Astrocyte (in vitro differentiated cells and primary cell): ENCODE measurements at regions not wholly inside any gene's neighbourhood (a gene's known extent, or its start where the extent isn't known, plus 50 kb on each side); places are given as distances from the start of the nearest gene placed in this dataset.

Experiments
- DNase-seq: peaks from one replicate; pipeline ENCODE4 v3.0.0-alpha.2; 2010; ENCODE audit warnings: low read depth
- FAIRE-seq: peaks from 2 replicates; lab custom pipeline; 2011; peaks lifted over from hg19 to GRCh38; lab: Jason Lieb, UNC
- H2AFZ ChIP-seq: 2 replicates; pipeline ENCODE4 v1.6.0; 2012; ENCODE audit warnings: low read depth, low read length, inconsistent platforms
- H3K27ac ChIP-seq: 2 replicates; pipeline ENCODE4 v1.5.1; 2011; ENCODE audit warnings: low read depth, low read length, inconsistent platforms
- H3K27me3 ChIP-seq: 2 replicates; pipeline ENCODE4 v1.6.0; 2011; ENCODE audit warnings: low read length, inconsistent platforms; ENCODE audit not compliant: insufficient read depth
- H3K36me3 ChIP-seq: 2 replicates; pipeline ENCODE4 v1.5.1; 2011; ENCODE audit warnings: low read length, inconsistent platforms; ENCODE audit not compliant: insufficient read depth
- H3K4me1 ChIP-seq: 2 replicates; pipeline ENCODE4 v1.5.1; 2011; ENCODE audit warnings: low read length, inconsistent platforms; ENCODE audit not compliant: insufficient read depth
- H3K4me2 ChIP-seq: 2 replicates; pipeline ENCODE4 v1.6.0; 2012; ENCODE audit warnings: low read length, inconsistent platforms
- H3K4me3 ChIP-seq: 2 replicates; pipeline ENCODE4 v1.5.1; 2011; ENCODE audit warnings: low read depth, mild to moderate bottlenecking, low read length, inconsistent platforms; ENCODE audit not compliant: insufficient read depth
- H3K79me2 ChIP-seq: 2 replicates; pipeline ENCODE4 v1.6.0; 2012; ENCODE audit warnings: mild to moderate bottlenecking, low read length, inconsistent platforms; ENCODE audit not compliant: insufficient read depth
- H3K9ac ChIP-seq: 2 replicates; pipeline ENCODE4 v1.6.0; 2012; ENCODE audit warnings: mild to moderate bottlenecking, low read length, inconsistent platforms
- H3K9me3 ChIP-seq: 2 replicates; pipeline ENCODE4 v1.5.1; 2012; ENCODE audit warnings: low read depth, mild to moderate bottlenecking, low read length, inconsistent platforms; ENCODE audit not compliant: insufficient read depth
- H4K20me1 ChIP-seq: 2 replicates; pipeline ENCODE4 v1.6.0; 2012; ENCODE audit warnings: low read length, inconsistent platforms; ENCODE audit not compliant: insufficient read depth
- H3K27ac Mint-ChIP-seq: one replicate; pipeline ENCODE4 v1.8.0; 2021; ENCODE audit warnings: mild to moderate bottlenecking, mixed read lengths; ENCODE audit not compliant: unreplicated experiment
- H3K27me3 Mint-ChIP-seq: one replicate; pipeline ENCODE4 v1.8.0; 2021; ENCODE audit warnings: low read depth, mixed read lengths; ENCODE audit not compliant: unreplicated experiment
- H3K36me3 Mint-ChIP-seq: one replicate; pipeline ENCODE4 v1.8.0; 2021; ENCODE audit warnings: low read depth, mixed read lengths; ENCODE audit not compliant: unreplicated experiment
- H3K4me1 Mint-ChIP-seq: one replicate; pipeline ENCODE4 v1.8.0; 2021; ENCODE audit warnings: low read depth, mixed read lengths; ENCODE audit not compliant: unreplicated experiment
- H3K4me3 Mint-ChIP-seq: one replicate; pipeline ENCODE4 v1.8.0; 2021; ENCODE audit warnings: mild to moderate bottlenecking, moderate library complexity, mixed read lengths; ENCODE audit not compliant: unreplicated experiment
- H3K9me3 Mint-ChIP-seq: one replicate; pipeline ENCODE4 v1.8.0; 2021; ENCODE audit warnings: mild to moderate bottlenecking, mixed read lengths; ENCODE audit not compliant: unreplicated experiment
- CTCF ChIP-seq: IDR thresholded peaks from 2 replicates; pipeline ENCODE4 v1.5.1; 2011; ENCODE audit warnings: low read depth, mild to moderate bottlenecking, inconsistent platforms, low read length, moderate library complexity; ENCODE audit not compliant: insufficient read depth
- EZH2 ChIP-seq: IDR thresholded peaks from 2 replicates; pipeline ENCODE4 v1.6.1; 2012; ENCODE audit warnings: mild to moderate bottlenecking, low read length, inconsistent platforms; ENCODE audit not compliant: insufficient read depth

- DNase-seq (no peak), FAIRE-seq (no peak)
- H3K4me1 Mint-ChIP-seq, result no peaks in the 10 kb centered on the region
These were observed 391.6 kb upstream of the DPPA4 start for GRCh38 chr3:109728861-109729494.

DNA sequence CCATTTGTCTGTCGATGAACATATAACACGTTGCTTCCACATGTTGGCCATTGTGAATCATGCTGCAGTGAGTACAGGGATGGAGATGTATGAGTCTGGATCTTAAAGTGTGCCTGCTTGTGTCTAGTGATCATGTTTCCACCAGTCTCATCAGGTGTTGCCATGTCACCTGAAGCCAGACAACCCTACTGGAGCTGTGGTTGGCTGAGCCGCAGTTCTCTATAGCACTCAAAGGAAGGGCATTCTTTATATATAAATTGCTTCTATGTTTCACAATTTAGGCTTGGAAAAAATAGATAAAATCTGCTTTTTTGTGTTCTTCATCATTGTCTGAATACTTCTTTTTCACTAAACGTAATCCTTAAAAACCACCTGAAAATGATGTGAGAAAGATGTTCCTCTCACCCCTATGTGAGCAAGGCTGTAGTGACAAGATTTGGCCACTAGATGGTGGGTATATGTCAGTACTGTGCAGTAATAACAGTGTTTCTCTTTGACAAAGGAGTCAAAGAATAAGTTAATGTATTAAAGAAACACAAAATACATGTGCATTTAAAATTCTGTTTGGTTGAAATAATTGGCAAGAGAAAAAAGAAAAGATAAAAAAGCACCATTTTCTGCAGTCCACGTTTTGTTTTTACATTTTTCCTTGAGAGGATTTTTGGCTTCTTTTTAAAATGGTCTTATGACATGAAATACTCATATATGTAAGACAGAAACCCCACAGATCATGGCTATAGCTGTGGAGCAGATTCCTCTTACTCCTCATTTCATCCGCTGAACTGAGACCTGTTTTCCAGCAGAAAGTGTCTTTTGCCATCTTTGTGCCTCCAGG is 394.5 kb upstream of the DPPA4 start:
- H3K36me3 Mint-ChIP-seq, result no peaks in the 10 kb centered on the region
- Histone ChIP-seq H3K9ac (no peak overlapping the region), H3K27ac (no peak overlapping the region), H3K27me3 (no peaks in the 10 kb centered on the region), H3K4me3 (no peak overlapping the region), H2AFZ (no peak overlapping the region), H3K79me2 (no peaks in the 10 kb centered on the region), H4K20me1 (no peaks in the 10 kb centered on the region), H3K4me2 (no peak overlapping the region), H3K4me1 (no peaks in the 10 kb centered on the region), H3K36me3 (no peaks in the 10 kb centered on the region), H3K9me3 (peaks cover under 1% of the 10 kb centered on the region)
- no peak overlapping the region for H3K27ac Mint-ChIP-seq
- no peak for TF ChIP-seq EZH2
- TF ChIP-seq CTCF, result peak; percentile 97
- H3K4me1 Mint-ChIP-seq, result no peaks in the 10 kb centered on the region
- H3K9me3 Mint-ChIP-seq, result peaks cover 3% of the 10 kb centered on the region
- DNase-seq, result peak; percentile 31
- H3K27me3 Mint-ChIP-seq, result no peaks in the 10 kb centered on the region
- peak; percentile 76 for FAIRE-seq
- H3K4me3 Mint-ChIP-seq, result no peak overlapping the region

More at GRCh38 chr3:109728861-109729494, 391.6 kb upstream of the DPPA4 start:
- Histone ChIP-seq H3K36me3 (no peaks in the 10 kb centered on the region), H3K27me3 (no peaks in the 10 kb centered on the region), H4K20me1 (no peaks in the 10 kb centered on the region), H3K27ac (no peak overlapping the region), H3K4me1 (no peaks in the 10 kb centered on the region), H3K9me3 (no peaks in the 10 kb centered on the region), H2AFZ (no peak overlapping the region), H3K9ac (no peak overlapping the region), H3K79me2 (no peaks in the 10 kb centered on the region), H3K4me3 (no peak overlapping the region), H3K4me2 (no peak overlapping the region)
- no peak overlapping the region for H3K4me3 Mint-ChIP-seq
- no peak for TF ChIP-seq CTCF
- no peak for TF ChIP-seq EZH2
- H3K27ac Mint-ChIP-seq, result no peak overlapping the region
- no peaks in the 10 kb centered on the region for H3K27me3 Mint-ChIP-seq
- peaks cover 3% of the 10 kb centered on the region for H3K9me3 Mint-ChIP-seq
- H3K36me3 Mint-ChIP-seq, result no peaks in the 10 kb centered on the region
